Endothelial cell (in vitro differentiated cells): ENCODE measurements at regions not wholly inside any gene's neighbourhood (a gene's known extent, or its start where the extent isn't known, plus 50 kb on each side); places are given as distances from the start of the nearest gene placed in this dataset.

Experiments used
- DNase-seq: peaks from one replicate; pipeline ENCODE4 v3.0.0; 2021; ENCODE audit warnings: low spot score
- H3K27ac Mint-ChIP-seq: one replicate; pipeline ENCODE4 v1.8.0; 2021; ENCODE audit warnings: mixed read lengths, inconsistent platforms; ENCODE audit not compliant: unreplicated experiment
- H3K27me3 Mint-ChIP-seq: one replicate; pipeline ENCODE4 v1.8.0; 2021; ENCODE audit warnings: mild to moderate bottlenecking, moderate library complexity, mixed read lengths, inconsistent platforms; ENCODE audit not compliant: unreplicated experiment
- H3K36me3 Mint-ChIP-seq: one replicate; pipeline ENCODE4 v1.8.0; 2021; ENCODE audit warnings: mild to moderate bottlenecking, low read depth, mixed read lengths, inconsistent platforms; ENCODE audit not compliant: unreplicated experiment
- H3K4me1 Mint-ChIP-seq: one replicate; pipeline ENCODE4 v1.8.0; 2021; ENCODE audit warnings: mild to moderate bottlenecking, mixed read lengths, inconsistent platforms; ENCODE audit not compliant: unreplicated experiment
- H3K4me3 Mint-ChIP-seq: one replicate; pipeline ENCODE4 v1.8.0; 2021; ENCODE audit warnings: mild to moderate bottlenecking, mixed read lengths, inconsistent platforms; ENCODE audit not compliant: unreplicated experiment
- H3K9me3 Mint-ChIP-seq: one replicate; pipeline ENCODE4 v1.8.0; 2021; ENCODE audit warnings: mixed read lengths, inconsistent platforms; ENCODE audit not compliant: unreplicated experiment
- CTCF ChIP-seq: fragments of 200-600 bp; sonication (generic); IDR thresholded peaks from one replicate; pipeline ENCODE4 v1.5.0; 2021; ENCODE audit warnings: antibody characterized with exemption; ENCODE audit not compliant: unreplicated experiment

GRCh38 chr15:99449514-99449913, 116.3 kb upstream of the MEF2A start:
- H3K27ac Mint-ChIP-seq: no peak overlapping the region
- H3K36me3 Mint-ChIP-seq: no peaks in the 10 kb centered on the region
- no peak for DNase-seq
- H3K9me3 Mint-ChIP-seq: no peaks in the 10 kb centered on the region
- no peaks in the 10 kb centered on the region for H3K27me3 Mint-ChIP-seq
- H3K4me3 Mint-ChIP-seq: no peak overlapping the region
- peaks cover 10% of the 10 kb centered on the region for H3K4me1 Mint-ChIP-seq
- no peak for TF ChIP-seq CTCF

DNA sequence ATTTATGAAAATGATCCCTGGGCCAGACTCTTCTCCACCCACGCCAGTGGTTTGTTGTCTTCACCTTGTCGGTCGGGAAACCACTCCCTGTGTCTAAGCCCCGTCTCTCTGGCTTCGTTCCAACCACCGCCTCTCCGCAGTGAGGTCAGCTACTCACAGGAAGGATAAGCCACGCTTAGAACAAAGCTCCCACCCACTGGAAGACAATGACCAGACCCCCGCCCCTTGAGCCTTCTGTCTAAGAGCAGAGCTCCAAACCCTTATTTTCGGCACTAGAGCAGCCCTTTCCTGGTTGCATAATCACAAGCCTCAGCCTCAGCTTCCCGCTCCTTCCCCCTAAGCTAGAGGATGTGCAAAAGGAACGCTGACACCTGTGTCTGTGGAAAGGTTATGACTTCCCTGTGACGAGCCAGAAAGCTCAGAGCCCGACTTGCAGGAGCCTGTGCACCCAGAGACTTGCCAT, 114.9 kb upstream of the MEF2A start:
- no peaks in the 10 kb centered on the region for H3K36me3 Mint-ChIP-seq
- H3K4me1 Mint-ChIP-seq: peaks cover 13% of the 10 kb centered on the region
- DNase-seq: no peak
- peaks cover 3% of the 10 kb centered on the region for H3K27me3 Mint-ChIP-seq
- no peak overlapping the region for H3K27ac Mint-ChIP-seq
- no peaks in the 10 kb centered on the region for H3K9me3 Mint-ChIP-seq
- H3K4me3 Mint-ChIP-seq: no peak overlapping the region
- no peak for TF ChIP-seq CTCF

GRCh38 chr15:99451484-99451883, 114.3 kb upstream of the MEF2A start:
- TF ChIP-seq CTCF: no peak
- Mint-ChIP-seq H3K27ac (no peak overlapping the region), H3K27me3 (peaks cover 3% of the 10 kb centered on the region), H3K4me1 (peaks cover 13% of the 10 kb centered on the region), H3K36me3 (no peaks in the 10 kb centered on the region), H3K9me3 (no peaks in the 10 kb centered on the region), H3K4me3 (no peak overlapping the region)
- no peak for DNase-seq

DNA sequence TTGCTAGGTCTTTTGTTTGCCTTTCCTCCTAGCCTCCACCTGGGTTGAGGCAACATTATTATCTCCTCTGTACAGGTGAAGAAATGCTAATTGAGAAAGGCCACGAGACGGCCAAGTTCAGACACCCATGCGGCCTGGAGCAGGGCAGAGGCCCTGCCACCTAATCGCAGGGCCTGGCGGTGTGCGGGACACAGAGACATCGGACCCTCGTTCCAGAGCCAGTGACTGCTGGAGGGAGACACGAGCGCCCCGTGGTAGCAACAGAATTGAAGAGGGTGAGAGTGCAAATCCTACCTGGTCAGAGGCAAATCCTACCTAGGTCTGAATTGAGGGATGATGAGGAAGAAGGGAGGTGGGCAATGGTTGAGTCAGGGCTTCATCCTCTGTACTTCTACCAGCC, 113.8 kb upstream of the MEF2A start:
- H3K36me3 Mint-ChIP-seq: no peaks in the 10 kb centered on the region
- H3K27ac Mint-ChIP-seq: no peak overlapping the region
- H3K4me1 Mint-ChIP-seq: peaks cover 13% of the 10 kb centered on the region
- no peak for DNase-seq
- no peak overlapping the region for H3K4me3 Mint-ChIP-seq
- TF ChIP-seq CTCF: no peak
- peaks cover 3% of the 10 kb centered on the region for H3K27me3 Mint-ChIP-seq
- no peaks in the 10 kb centered on the region for H3K9me3 Mint-ChIP-seq

GRCh38 chr15:99452728-99453636, 112.8 kb upstream of the MEF2A start:
- Mint-ChIP-seq H3K4me1 (peaks cover 12% of the 10 kb centered on the region), H3K9me3 (no peaks in the 10 kb centered on the region), H3K27me3 (peaks cover 3% of the 10 kb centered on the region), H3K4me3 (no peak overlapping the region), H3K36me3 (no peaks in the 10 kb centered on the region), H3K27ac (no peak overlapping the region)
- no peak for TF ChIP-seq CTCF
- DNase-seq: no peak
